GM12878 (cell line): ENCODE measurements at regions not wholly inside any gene's neighbourhood (a gene's known extent, or its start where the extent isn't known, plus 50 kb on each side); places are given as distances from the start of the nearest gene placed in this dataset.

Source experiments
- ATAC-seq: fragments of 200-7000 bp; cut with Tn5 transposase; 3 replicates; pipeline ENCODE4 v1.9.1; 2020; ENCODE audit warnings: mild to moderate bottlenecking, moderate library complexity
- BruUV-seq: library from RNA; stranded (reverse); fragments of 400-500 nt; replicated peaks from 2 replicates; lab custom pipeline; 2021; lab: Mats Ljungman, UMichigan
- CTCF ChIA-PET: fragments of 300-600 bp; sonication (Branson Sonifier 250); formaldehyde crosslinking; extraction: SDS; loops from one replicate; lab custom pipeline; 2021; ENCODE audit warnings: inconsistent platforms; lab: Yijun Ruan, JAX
- POLR2A ChIA-PET: fragments of 350-600 bp; formaldehyde crosslinking; extraction: SDS; loops from one replicate; lab custom pipeline; 2021; ENCODE audit warnings: inconsistent platforms; lab: Charles Lee
- RAD21 ChIA-PET: fragments of 300-600 bp; sonication (Branson Sonifier 250); formaldehyde crosslinking; loops from one replicate; lab custom pipeline; 2023; ENCODE audit warnings: antibody characterized with exemption; ENCODE audit not compliant: unreplicated experiment; lab: Charles Lee
- SMC1A ChIA-PET: fragments of 300-600 bp; sonication (Branson Sonifier 250); formaldehyde crosslinking; loops from one replicate; lab custom pipeline; 2023; ENCODE audit not compliant: unreplicated experiment, uncharacterized antibody; lab: Charles Lee
- DNase-seq: peaks from one replicate; pipeline ENCODE4 v3.0.0-alpha.2; 2011; ENCODE audit warnings: low read depth, low spot score
- FAIRE-seq: peaks from 3 replicates; lab custom pipeline; 2011; peaks lifted over from hg19 to GRCh38; lab: Jason Lieb, UNC
- H2AFZ ChIP-seq: 2 replicates; pipeline ENCODE4 v1.6.0; 2011; ENCODE audit warnings: low read depth, low read length, control low read depth; ENCODE audit not compliant: control insufficient read depth
- H3K27ac ChIP-seq: 2 replicates; pipeline ENCODE4 v1.5.1; 2011; ENCODE audit warnings: control low read depth; ENCODE audit not compliant: control insufficient read depth, insufficient read depth
- H3K27me3 ChIP-seq, 2 experiments: replicated peaks in 1 of 2; 2 replicates each; pipeline versions ENCODE4 v1.6.0 to v1.6.1; 2011; ENCODE audit warnings: low read length in 1 of 2; ENCODE audit not compliant: control insufficient read depth in 2 of 2, insufficient read depth in 2 of 2
- H3K36me3 ChIP-seq, 2 experiments: 2 replicates each; pipeline ENCODE4 v1.5.1; 2011; ENCODE audit warnings: low read length in 1 of 2; ENCODE audit not compliant: control insufficient read depth in 2 of 2, insufficient read depth in 2 of 2
- H3K4me1 ChIP-seq: 2 replicates; pipeline ENCODE4 v1.6.1; 2011; ENCODE audit warnings: mild to moderate bottlenecking, low read length, moderate library complexity, mixed read lengths; ENCODE audit not compliant: control insufficient read depth, insufficient read depth
- H3K4me2 ChIP-seq: 2 replicates; pipeline ENCODE4 v1.6.0; 2011; ENCODE audit warnings: control low read depth; ENCODE audit not compliant: control insufficient read depth, insufficient read depth
- H3K4me3 ChIP-seq: fragments of 200-600 bp; sonication (generic); 2 replicates; pipeline ENCODE4 v1.5.1; 2016
- H3K79me2 ChIP-seq: 2 replicates; pipeline ENCODE4 v1.6.0; 2011; ENCODE audit warnings: low read length; ENCODE audit not compliant: control insufficient read depth, insufficient read depth
- H3K9ac ChIP-seq: 2 replicates; pipeline ENCODE4 v1.8.0; 2011; ENCODE audit warnings: low read length, control low read depth, mixed read lengths; ENCODE audit not compliant: control insufficient read depth, insufficient read depth
- H3K9me3 ChIP-seq: replicated peaks from 3 replicates; pipeline ENCODE4 v1.5.1; 2011; ENCODE audit warnings: mild to moderate bottlenecking, low read length; ENCODE audit not compliant: control insufficient read depth, insufficient read depth
- H4K20me1 ChIP-seq: 2 replicates; pipeline ENCODE4 v1.6.0; 2011; ENCODE audit not compliant: control insufficient read depth, insufficient read depth
- CEBPB ChIP-seq, 2 experiments: fragments of 150-350 bp in 1 of 2; IDR thresholded peaks; 2 replicates each; pipeline ENCODE4 v1.6.1; 2012 to 2014; ENCODE audit warnings: low read depth in 2 of 2, low read length in 2 of 2, borderline replicate concordance in 1 of 2, inconsistent platforms in 1 of 2
- EED ChIP-seq: sonication (generic); IDR thresholded peaks from 2 replicates; pipeline ENCODE4 v1.6.1; 2016; ENCODE audit warnings: antibody characterized with exemption, low read depth
- ETV6 ChIP-seq, 2 experiments: fragments of 450-650 bp in 1 of 2; IDR thresholded peaks in 1 of 2; conservative IDR thresholded peaks in 1 of 2; 2 replicates each; pipeline ENCODE4 v1.6.1; 2014; ENCODE audit warnings: antibody characterized with exemption in 1 of 2, borderline replicate concordance in 1 of 2, low read depth in 1 of 2, mild to moderate bottlenecking in 1 of 2, moderate library complexity in 1 of 2
- IKZF1 ChIP-seq: fragments of 450-650 bp; conservative IDR thresholded peaks from 2 replicates; pipeline ENCODE4 v1.6.1; 2017; ENCODE audit warnings: antibody characterized with exemption, mild to moderate bottlenecking
- NR2C2 ChIP-seq: IDR thresholded peaks from 2 replicates; pipeline ENCODE4 v1.6.1; 2011; ENCODE audit warnings: borderline replicate concordance, low read depth; ENCODE audit not compliant: control insufficient read depth, insufficient read length
- NRF1 ChIP-seq: conservative IDR thresholded peaks from 2 replicates; pipeline ENCODE4 v1.6.1; 2011; ENCODE audit warnings: mild to moderate bottlenecking, low read depth, low read length, improper control_type of control experiment
- PML ChIP-seq: IDR thresholded peaks from 2 replicates; pipeline ENCODE4 v1.6.1; 2012; ENCODE audit warnings: low read length, inconsistent platforms
- RBBP5 ChIP-seq: fragments of 200-600 bp; sonication (generic); conservative IDR thresholded peaks from 2 replicates; pipeline ENCODE4 v1.6.1; 2016
- STAT1 ChIP-seq: fragments of 450-650 bp; conservative IDR thresholded peaks from 2 replicates; pipeline ENCODE4 v1.6.1; 2014; ENCODE audit warnings: antibody characterized with exemption, mild to moderate bottlenecking
- STAT3 ChIP-seq: IDR thresholded peaks from 2 replicates; pipeline ENCODE4 v1.6.1; 2011; ENCODE audit warnings: low read depth, low read length, improper control_type of control experiment
- SUZ12 ChIP-seq: fragments of 200-600 bp; sonication (generic); IDR thresholded peaks from one replicate; pipeline ENCODE4 v1.6.1; 2018; ENCODE audit warnings: antibody characterized with exemption, mild to moderate bottlenecking; ENCODE audit not compliant: unreplicated experiment
- USF1 ChIP-seq: IDR thresholded peaks from 2 replicates; pipeline ENCODE4 v1.6.1; 2011; ENCODE audit warnings: borderline replicate concordance, low read depth, mild to moderate bottlenecking, moderate library complexity, mixed read lengths, low read length; ENCODE audit not compliant: insufficient read depth; ENCODE audit errors: extremely low read length
- WRNIP1 ChIP-seq: IDR thresholded peaks from 2 replicates; pipeline ENCODE4 v1.6.1; 2011; ENCODE audit warnings: low read depth, low read length, improper control_type of control experiment, borderline replicate concordance
- ZNF217 ChIP-seq: fragments of 450-650 bp; IDR thresholded peaks from 2 replicates; pipeline ENCODE4 v1.6.1; 2017; ENCODE audit warnings: antibody characterized with exemption, mild to moderate bottlenecking
- ZNF274 ChIP-seq: IDR thresholded peaks from one replicate; pipeline ENCODE4 v1.8.0; 2011; ENCODE audit not compliant: insufficient read length, insufficient read depth
- in situ Hi-C: fragments of 300-500 bp; cut with MboI; formaldehyde crosslinking; loops from 9 replicates; pipeline ENCODE4 v1.14.3; 2018; ENCODE audit warnings: mixed read lengths
- intact Hi-C: fragments of 100-400 bp; cut with micrococcal nuclease; formaldehyde crosslinking; loops from one replicate; pipeline ENCODE4 v1.14.2; 2022; ENCODE audit not compliant: unreplicated experiment

DNA sequence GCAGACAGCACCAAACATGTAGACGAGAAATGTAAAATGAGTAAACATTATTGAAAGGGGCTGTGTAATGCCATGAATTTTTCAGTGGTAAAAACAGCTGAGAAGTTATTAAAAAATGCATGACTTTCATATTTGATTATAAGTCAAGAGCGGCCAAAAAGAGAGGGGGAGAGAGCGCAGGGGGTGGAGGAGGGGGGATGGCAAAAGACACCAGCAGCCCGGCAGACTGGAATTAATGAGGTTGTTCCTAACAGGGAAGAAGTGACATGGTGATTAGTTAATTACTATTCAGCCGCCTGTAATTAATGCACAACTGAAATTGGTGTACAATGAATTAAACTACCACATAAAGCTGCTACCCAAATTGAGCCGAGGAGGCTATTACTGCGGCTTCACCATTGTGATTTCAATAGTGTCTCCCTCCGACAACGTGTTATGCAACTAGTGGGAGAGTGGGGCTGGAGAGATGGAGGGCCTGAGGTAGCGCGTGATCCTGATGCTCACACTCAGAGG is 89.1 kb upstream of the VSTM2B start (continued):
- TF ChIP-seq STAT1: no peak
- TF ChIP-seq, all 136 proteins: peak for 0

GRCh38 chr19:29439021-29439420 is 86.8 kb upstream of the VSTM2B start:
- no peaks in the 10 kb centered on the region for H3K4me1 ChIP-seq
- ATAC-seq (no peak), FAIRE-seq (no peak), DNase-seq (no peak)
- H3K36me3 ChIP-seq: no peaks in the 10 kb centered on the region
- no peak overlapping the region for H3K4me2 ChIP-seq
- no peak overlapping the region for H3K27ac ChIP-seq
- ChIA-PET SMC1A (no interaction called here), CTCF (no interaction called here), POLR2A (no interaction called here), RAD21 (no interaction called here)
- TF ChIP-seq USF1 (no peak), ZNF274 (no peak), STAT3 (no peak), PML (no peak), WRNIP1 (no peak), NR2C2 (no peak), SUZ12 (no peak), IKZF1 (no peak), CEBPB (IDR thresholded peaks at IDR 0.05; ENCODE audit: borderline replicate concordance in 1 of 2, low read depth in 2 of 2, low read length in 2 of 2) (no peak), EED (no peak), ETV6 (conservative IDR thresholded peaks at IDR 0.05 in 1 of 2, IDR thresholded peaks at IDR 0.05 in 1 of 2; ENCODE audit: borderline replicate concordance in 1 of 2, low read depth in 1 of 2) (no peak), RBBP5 (no peak), NRF1 (no peak), ZNF217 (no peak)
- no peaks in the 10 kb centered on the region for H3K79me2 ChIP-seq
- H3K9me3 ChIP-seq: no peaks in the 10 kb centered on the region; the same call in 2 of the 3 replicates
- in situ Hi-C loops (no loop called here), intact Hi-C loops (no loop called here)
- H2AFZ ChIP-seq: no peak overlapping the region
- BruUV-seq: no TSS peak
- H4K20me1 ChIP-seq: no peaks in the 10 kb centered on the region
- no peak overlapping the region for H3K9ac ChIP-seq
- H3K4me3 ChIP-seq: no peak overlapping the region
- H3K27me3 ChIP-seq: no peaks in the 10 kb centered on the region
